GM18520 (cell line): ENCODE measurements at regions not wholly inside any gene's neighbourhood (a gene's known extent, or its start where the extent isn't known, plus 50 kb on each side); places are given as distances from the start of the nearest gene placed in this dataset.
"Not testable (repeated sequence)": the region's sequence is repeated elsewhere in the genome, so short reads cannot be mapped to it uniquely, and the experiment has no call there.

Experiments used
- ATAC-seq: cut with Tn5 transposase; IDR thresholded peaks from one replicate; pipeline ENCODE4 v1.9.1; 2021; ENCODE audit not compliant: unreplicated experiment

GRCh38 chr14:88064841-88065240, 59.9 kb downstream of the GPR65 start:
- no peak for ATAC-seq

GRCh38 chr14:88069677-88070076, 64.7 kb downstream of the GPR65 start:
- no peak for ATAC-seq

DNA sequence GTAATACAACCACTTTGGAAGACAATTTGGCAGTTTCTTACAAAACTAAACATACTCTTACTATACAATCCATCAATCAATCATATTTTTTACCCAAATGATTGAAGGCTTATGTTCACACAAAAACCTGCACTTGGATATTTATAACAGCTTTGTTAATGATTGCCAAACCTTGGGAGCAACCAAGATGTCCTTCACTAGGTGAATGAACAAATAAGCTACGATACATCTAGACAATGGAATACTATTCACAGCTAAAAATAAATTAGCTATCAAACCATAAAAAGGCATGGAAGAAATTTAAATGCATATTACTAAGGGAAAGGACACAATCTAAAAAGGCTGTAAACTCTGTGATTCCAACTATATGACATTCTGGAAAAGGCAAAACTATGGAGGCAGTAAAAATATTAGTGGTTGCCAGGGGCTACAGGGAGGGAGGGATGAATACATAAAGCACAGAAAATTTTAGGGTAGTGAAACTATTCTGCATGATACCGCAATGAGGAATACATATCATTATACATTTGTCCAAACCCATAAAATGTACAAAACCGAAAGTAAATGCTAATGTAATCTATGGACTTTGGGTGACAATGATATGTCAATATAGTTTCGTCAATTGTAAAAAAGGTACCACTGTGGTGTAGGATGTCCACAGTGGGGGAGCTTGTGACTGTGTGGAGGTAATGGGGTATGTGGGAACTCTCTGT, 70.5 kb downstream of the GPR65 start:
- no peak for ATAC-seq

GRCh38 chr14:88078525-88078924, 73.6 kb downstream of the GPR65 start:
- no peak for ATAC-seq

DNA sequence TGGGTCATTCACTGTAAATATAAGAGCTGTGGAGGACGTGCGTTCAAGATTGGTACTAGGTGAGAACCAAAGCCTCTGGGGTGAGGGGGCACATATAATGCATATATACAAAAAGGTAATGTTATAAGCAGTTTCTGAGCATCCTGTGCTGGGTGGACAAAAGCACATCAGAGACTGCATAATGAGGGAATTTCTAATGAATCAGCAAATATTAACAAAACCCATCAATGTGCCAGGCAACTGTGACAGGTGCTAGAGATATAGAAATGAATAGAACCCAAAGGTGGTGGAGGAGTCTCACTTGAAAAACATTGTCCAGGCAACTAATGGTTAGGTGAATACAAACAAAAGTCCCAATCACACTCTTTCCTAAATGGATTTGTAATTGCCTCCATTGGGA, 74.7 kb downstream of the GPR65 start:
- ATAC-seq, result no peak

GRCh38 chr14:88085736-88086135, 80.8 kb downstream of the GPR65 start:
- no peak for ATAC-seq

GRCh38 chr14:88089445-88089844, 84.5 kb downstream of the GPR65 start:
- no peak for ATAC-seq

DNA sequence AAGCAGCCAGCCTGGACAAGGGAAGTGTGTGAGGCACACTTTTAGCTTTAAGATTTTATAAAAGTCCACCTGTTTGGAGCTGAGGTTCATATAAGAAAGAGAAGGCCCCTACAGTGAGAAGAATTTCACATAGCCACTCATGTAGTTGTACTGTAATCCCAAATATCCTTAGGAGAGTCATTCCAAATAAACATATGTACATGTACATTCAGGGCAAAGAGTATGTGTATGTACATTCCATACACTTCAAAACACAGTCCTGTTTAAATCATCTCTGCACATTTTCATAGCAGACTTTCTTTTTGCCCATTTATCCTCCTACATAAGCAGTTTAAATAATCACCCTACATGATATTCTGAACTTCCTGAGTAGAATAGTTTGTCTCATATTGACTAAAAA, 87.6 kb downstream of the GPR65 start:
- ATAC-seq, result no peak

- no peak for ATAC-seq
Measured at GRCh38 chr14:88095791-88096190, 90.9 kb downstream of the GPR65 start.

DNA sequence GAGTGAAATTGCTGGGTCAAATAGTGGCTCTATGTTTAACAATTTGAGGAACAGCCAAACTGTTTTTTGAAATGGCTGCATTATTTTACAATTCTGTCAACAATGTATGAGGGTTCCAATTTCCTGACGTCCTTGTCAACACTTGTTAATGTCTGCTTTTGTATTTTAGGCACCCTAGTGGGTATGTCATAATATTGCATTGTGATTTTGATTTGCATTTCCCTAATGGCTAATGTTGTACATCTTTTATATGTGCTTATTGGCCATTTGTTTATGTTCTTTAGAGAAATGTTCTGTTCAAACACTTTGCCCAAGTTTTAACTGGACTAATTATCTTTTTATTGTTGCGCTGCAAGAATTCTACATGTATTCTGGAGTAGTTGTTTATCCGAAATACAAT, 93.2 kb downstream of the GPR65 start:
- no peak for ATAC-seq

- no peak for ATAC-seq
Measured at GRCh38 chr14:88104710-88105109, 99.8 kb downstream of the GPR65 start.

- ATAC-seq, result no peak
Measured at GRCh38 chr14:88106377-88106776, 101.4 kb downstream of the GPR65 start.

DNA sequence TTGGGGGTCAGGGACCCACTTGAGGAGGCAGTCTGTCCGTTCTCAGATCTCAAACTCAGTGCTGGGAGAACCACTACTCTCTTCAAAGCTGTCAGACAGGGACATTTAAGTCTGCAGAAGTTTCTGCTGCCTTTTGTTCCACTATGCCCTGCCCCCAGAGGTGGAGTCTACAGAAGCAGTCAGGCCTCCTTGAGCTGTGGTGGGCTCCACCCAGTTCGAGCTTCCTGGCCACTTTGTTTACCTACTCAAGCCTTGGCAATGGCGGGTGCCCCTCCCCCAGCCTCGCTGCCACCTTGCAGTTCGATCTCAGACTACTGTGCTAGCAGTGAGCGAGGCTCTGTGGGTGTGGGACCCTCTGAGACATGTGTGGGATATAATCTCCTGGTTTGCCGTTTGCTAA, 122.7 kb downstream of the GPR65 start:
- ATAC-seq, result not testable (repeated sequence)

DNA sequence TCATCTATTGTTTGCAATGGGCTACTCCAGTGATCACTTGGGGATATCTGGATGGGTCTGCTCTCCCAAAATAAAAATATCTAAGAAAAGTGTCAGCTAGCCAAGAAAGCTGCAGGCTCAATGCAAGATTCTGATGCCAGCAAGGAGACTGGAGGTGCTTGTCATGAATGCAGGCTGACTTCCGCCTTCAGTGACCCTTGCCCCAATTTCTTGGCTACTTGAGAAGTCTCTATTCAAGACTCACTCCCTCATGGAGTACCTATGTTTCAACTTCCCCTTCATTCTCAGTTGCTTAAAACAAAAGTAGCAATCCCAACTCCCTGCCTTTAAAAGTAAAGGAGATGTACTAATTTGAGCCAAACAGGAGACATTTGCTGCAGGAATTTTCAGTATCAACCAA, 123.9 kb downstream of the GPR65 start:
- no peak for ATAC-seq

GRCh38 chr14:88129306-88130056, 124.5 kb downstream of the GPR65 start:
- peak; percentile 72 for ATAC-seq

- ATAC-seq, result no peak
Measured at GRCh38 chr14:88130057-88130432, 125.1 kb downstream of the GPR65 start.
